H1 (cell line): ENCODE measurements at regions not wholly inside any gene's neighbourhood (a gene's known extent, or its start where the extent isn't known, plus 50 kb on each side); places are given as distances from the start of the nearest gene placed in this dataset.

Experiments
- EP300 ChIP-seq, 2 experiments: IDR thresholded peaks; 1 replicate in 1 of 2; 2 replicates in 1 of 2; pipeline ENCODE4 v1.6.1; 2011 to 2012; ENCODE audit warnings: low read depth in 2 of 2, low read length in 2 of 2, mild to moderate bottlenecking in 2 of 2, borderline replicate concordance in 1 of 2, inconsistent platforms in 1 of 2, moderate library complexity in 1 of 2
- RNF2 ChIP-seq: fragments of 200-900, 300-1000 bp; sonication (generic); IDR thresholded peaks from 2 replicates; pipeline ENCODE4 v1.7.1; 2016; ENCODE audit warnings: borderline replicate concordance, low read depth, mild to moderate bottlenecking, antibody characterized with exemption, low read length; ENCODE audit not compliant: poor library complexity, severe bottlenecking; ENCODE audit errors: missing control alignments

DNA sequence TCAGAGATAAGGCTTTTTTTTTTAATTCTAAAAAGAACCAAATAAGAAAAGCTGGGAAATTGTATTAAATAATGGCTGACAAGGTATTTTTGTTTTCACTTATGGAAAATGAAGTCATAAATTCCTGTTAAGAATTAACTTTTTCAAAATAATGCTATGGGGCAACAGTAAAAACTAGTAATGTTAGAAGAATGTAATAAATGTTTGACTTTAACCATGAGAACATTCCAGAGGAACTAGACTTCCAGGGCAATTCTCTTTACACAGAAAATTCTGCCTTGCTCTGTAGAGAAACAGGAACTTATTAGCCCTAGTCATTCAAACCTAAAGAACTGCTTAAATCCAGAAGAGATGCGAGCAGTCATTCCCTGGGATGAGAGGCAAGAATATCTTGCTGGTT is 571.1 kb downstream of the IPMK start (continued):
- TF ChIP-seq EP300 (IDR thresholded peaks at IDR 0.05; ENCODE audit: borderline replicate concordance in 1 of 2, low read depth in 2 of 2, low read length in 2 of 2) (no peak), RNF2 (no peak)
